ENCODE measurements at regions not wholly inside any gene's neighbourhood (a gene's known extent, or its start where the extent isn't known, plus 50 kb on each side); places are given as distances from the start of the nearest gene placed in this dataset.

GRCh38 chr18:66440433-66440832, 163.5 kb downstream of the CDH19 start:
- ChIA-PET CTCF (no interaction called here), POLR2A (no interaction called here)
- TF ChIP-seq, protein P1, sequence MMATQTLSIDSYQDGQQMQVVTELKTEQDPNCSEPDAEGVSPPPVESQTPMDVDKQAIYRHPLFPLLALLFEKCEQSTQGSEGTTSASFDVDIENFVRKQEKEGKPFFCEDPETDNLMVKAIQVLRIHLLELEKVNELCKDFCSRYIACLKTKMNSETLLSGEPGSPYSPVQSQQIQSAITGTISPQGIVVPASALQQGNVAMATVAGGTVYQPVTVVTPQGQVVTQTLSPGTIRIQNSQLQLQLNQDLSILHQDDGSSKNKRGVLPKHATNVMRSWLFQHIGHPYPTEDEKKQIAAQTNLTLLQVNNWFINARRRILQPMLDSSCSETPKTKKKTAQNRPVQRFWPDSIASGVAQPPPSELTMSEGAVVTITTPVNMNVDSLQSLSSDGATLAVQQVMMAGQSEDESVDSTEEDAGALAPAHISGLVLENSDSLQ (IDR thresholded peaks at IDR 0.05): no peak
- TF ChIP-seq FOXK2 (IDR thresholded peaks at IDR 0.05): no peak
- no peak for TF ChIP-seq SUZ12 (IDR thresholded peaks at IDR 0.05)
- TF ChIP-seq NFRKB (IDR thresholded peaks at IDR 0.05): no peak
- TF ChIP-seq HDGF (IDR thresholded peaks at IDR 0.05; ENCODE audit: borderline replicate concordance): no peak
- TF ChIP-seq SP1 (IDR thresholded peaks at IDR 0.05): no peak
- no peak for TF ChIP-seq LEF1 (IDR thresholded peaks at IDR 0.05; ENCODE audit: borderline replicate concordance)
- TF ChIP-seq FOXA1 (IDR thresholded peaks at IDR 0.05): no peak
- TF ChIP-seq ARNT (IDR thresholded peaks at IDR 0.05): no peak
- no peak for TF ChIP-seq TARDBP (IDR thresholded peaks at IDR 0.05)
- no peak for TF ChIP-seq ZNF384 (IDR thresholded peaks at IDR 0.05)
- TF ChIP-seq ELF4 (IDR thresholded peaks at IDR 0.05): no peak
- no peak for TF ChIP-seq L3MBTL2 (conservative IDR thresholded peaks at IDR 0.05)
- no peak for TF ChIP-seq BHLHE40 (IDR thresholded peaks at IDR 0.05; ENCODE audit: borderline replicate concordance)
- TF ChIP-seq CTBP1 (IDR thresholded peaks at IDR 0.05; ENCODE audit: borderline replicate concordance): no peak
- no peak for DNase-seq (ENCODE audit: extremely low spot score)

DNA sequence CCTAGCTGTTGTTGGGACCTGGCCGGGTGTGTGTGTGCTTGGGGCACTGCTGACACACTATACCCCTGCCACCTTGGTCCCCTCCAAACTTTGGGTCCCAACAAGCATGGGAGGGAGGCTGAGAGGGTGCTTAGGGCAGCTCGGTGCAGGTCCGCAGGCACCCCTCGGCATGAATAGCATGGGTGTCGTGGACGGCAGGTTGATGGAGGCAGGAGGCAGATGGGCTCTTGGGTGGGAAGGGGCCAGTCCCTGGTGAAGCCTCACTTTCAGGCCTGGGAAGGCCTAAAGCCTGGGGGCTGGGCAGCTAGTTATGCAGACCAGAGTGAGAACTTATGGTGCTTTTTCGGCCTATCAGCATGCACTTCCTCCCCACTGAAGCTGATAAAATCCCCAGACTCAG, 164.2 kb downstream of the CDH19 start:
- TF ChIP-seq SUZ12 (IDR thresholded peaks at IDR 0.05) (no peak), HDGF (IDR thresholded peaks at IDR 0.05; ENCODE audit: borderline replicate concordance) (no peak), NFRKB (IDR thresholded peaks at IDR 0.05) (no peak)
- TF ChIP-seq, protein P1 (IDR thresholded peaks at IDR 0.05): no peak
- ChIA-PET POLR2A (no interaction called here), CTCF (no interaction called here)
- no peak for DNase-seq (ENCODE audit: extremely low spot score)

GRCh38 chr18:66438711-66439536, 165.0 kb downstream of the CDH19 start:
- DNase-seq (ENCODE audit: extremely low spot score): no peak
- no peak for TF ChIP-seq ARNT (IDR thresholded peaks at IDR 0.05)
- TF ChIP-seq HDGF (IDR thresholded peaks at IDR 0.05; ENCODE audit: borderline replicate concordance): no peak
- no peak for TF ChIP-seq FOXK2 (IDR thresholded peaks at IDR 0.05)
- TF ChIP-seq L3MBTL2 (conservative IDR thresholded peaks at IDR 0.05): no peak
- no peak for TF ChIP-seq BHLHE40 (IDR thresholded peaks at IDR 0.05; ENCODE audit: borderline replicate concordance)
- no peak for TF ChIP-seq SP1 (IDR thresholded peaks at IDR 0.05)
- TF ChIP-seq TARDBP (IDR thresholded peaks at IDR 0.05): no peak
- no peak for TF ChIP-seq CTBP1 (IDR thresholded peaks at IDR 0.05; ENCODE audit: borderline replicate concordance)
- TF ChIP-seq ELF4 (IDR thresholded peaks at IDR 0.05): no peak
- ChIA-PET POLR2A (no interaction called here), CTCF (no interaction called here)

DNA sequence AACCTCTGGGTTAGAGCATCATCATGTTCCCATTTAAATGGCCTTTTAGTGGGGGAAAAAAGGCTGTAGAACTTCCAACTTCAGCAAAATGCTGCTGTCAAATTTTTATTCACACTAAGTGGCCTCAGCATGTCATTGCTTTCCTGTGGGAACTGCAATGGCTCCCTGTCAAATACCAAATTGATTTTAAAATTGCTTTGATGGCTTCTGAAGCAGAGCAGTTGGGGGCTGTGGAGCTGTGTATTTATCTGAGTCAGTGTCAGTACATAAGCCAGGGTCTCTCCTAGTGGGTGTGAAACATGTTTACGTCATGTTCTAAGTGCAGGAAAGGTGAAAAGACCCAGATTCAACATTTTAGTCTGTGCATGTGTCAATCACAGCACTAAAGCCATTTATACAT, 171.3 kb downstream of the CDH19 start:
- TF ChIP-seq BHLHE40 (IDR thresholded peaks at IDR 0.05; ENCODE audit: borderline replicate concordance) (no peak), SUZ12 (IDR thresholded peaks at IDR 0.05) (no peak), CTBP1 (IDR thresholded peaks at IDR 0.05; ENCODE audit: borderline replicate concordance) (no peak), L3MBTL2 (conservative IDR thresholded peaks at IDR 0.05) (no peak), HDGF (IDR thresholded peaks at IDR 0.05; ENCODE audit: borderline replicate concordance) (no peak), ELF4 (IDR thresholded peaks at IDR 0.05) (no peak), ZNF384 (IDR thresholded peaks at IDR 0.05) (no peak), NFRKB (IDR thresholded peaks at IDR 0.05) (no peak), LEF1 (IDR thresholded peaks at IDR 0.05; ENCODE audit: borderline replicate concordance) (no peak), FOXM1 (IDR thresholded peaks at IDR 0.05; ENCODE audit: borderline replicate concordance) (no peak), FOXA1 (IDR thresholded peaks at IDR 0.05) (no peak), FOXK2 (IDR thresholded peaks at IDR 0.05) (no peak), ARNT (IDR thresholded peaks at IDR 0.05) (no peak), SP1 (IDR thresholded peaks at IDR 0.05) (no peak), TARDBP (IDR thresholded peaks at IDR 0.05) (no peak)
- TF ChIP-seq, protein P1 (IDR thresholded peaks at IDR 0.05): no peak
- POLR2A ChIA-PET: no interaction called here
- CTCF ChIA-PET: no interaction called here
- no peak for DNase-seq (ENCODE audit: extremely low spot score)

DNA sequence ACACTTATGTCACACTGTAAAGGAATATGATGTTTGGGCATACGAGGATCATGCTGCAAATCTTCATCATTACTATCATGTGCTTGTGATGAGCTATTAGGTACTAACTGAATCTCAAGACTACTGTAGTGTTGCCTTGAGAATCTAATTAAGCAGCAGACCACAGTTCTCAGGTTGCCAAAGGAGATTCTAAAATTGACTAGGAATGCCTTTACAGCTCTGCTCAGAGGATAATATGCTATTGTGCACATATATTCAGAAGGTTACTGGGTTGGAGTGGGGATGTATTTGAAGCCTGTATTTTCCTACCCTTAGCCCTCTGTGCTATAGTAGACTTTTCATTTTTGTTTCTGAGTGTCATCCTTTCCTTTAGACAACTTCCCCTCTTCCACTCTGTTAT, 175.1 kb downstream of the CDH19 start:
- no peak for TF ChIP-seq SP1 (IDR thresholded peaks at IDR 0.05)
- no peak for TF ChIP-seq ARNT (IDR thresholded peaks at IDR 0.05)
- no peak for TF ChIP-seq BHLHE40 (IDR thresholded peaks at IDR 0.05; ENCODE audit: borderline replicate concordance)
- TF ChIP-seq L3MBTL2 (conservative IDR thresholded peaks at IDR 0.05): no peak
- TF ChIP-seq HDGF (IDR thresholded peaks at IDR 0.05; ENCODE audit: borderline replicate concordance): no peak
- TF ChIP-seq FOXM1 (IDR thresholded peaks at IDR 0.05; ENCODE audit: borderline replicate concordance): no peak
- TF ChIP-seq FOXA1 (IDR thresholded peaks at IDR 0.05): no peak
- TF ChIP-seq ZNF384 (IDR thresholded peaks at IDR 0.05): no peak
- TF ChIP-seq ELF4 (IDR thresholded peaks at IDR 0.05): no peak
- TF ChIP-seq FOXK2 (IDR thresholded peaks at IDR 0.05): no peak
- TF ChIP-seq NFRKB (IDR thresholded peaks at IDR 0.05): no peak
- TF ChIP-seq CTBP1 (IDR thresholded peaks at IDR 0.05; ENCODE audit: borderline replicate concordance): no peak
- TF ChIP-seq SUZ12 (IDR thresholded peaks at IDR 0.05): no peak
- TF ChIP-seq, protein P1 (IDR thresholded peaks at IDR 0.05): no peak
- TF ChIP-seq LEF1 (IDR thresholded peaks at IDR 0.05; ENCODE audit: borderline replicate concordance): no peak
- no peak for TF ChIP-seq TARDBP (IDR thresholded peaks at IDR 0.05)
- ChIA-PET CTCF (no interaction called here), POLR2A (no interaction called here)
- DNase-seq (ENCODE audit: extremely low spot score): no peak
